GM18502 (cell line): ENCODE measurements at regions not wholly inside any gene's neighbourhood (a gene's known extent, or its start where the extent isn't known, plus 50 kb on each side); places are given as distances from the start of the nearest gene placed in this dataset.
A peak's percentile ranks its signal among the peaks of the same experiment; 100 is the strongest.

Experiments
- ATAC-seq: cut with Tn5 transposase; IDR thresholded peaks from one replicate; pipeline ENCODE4 v1.9.1; 2021; ENCODE audit warnings: mild to moderate bottlenecking; ENCODE audit not compliant: unreplicated experiment, poor library complexity

DNA sequence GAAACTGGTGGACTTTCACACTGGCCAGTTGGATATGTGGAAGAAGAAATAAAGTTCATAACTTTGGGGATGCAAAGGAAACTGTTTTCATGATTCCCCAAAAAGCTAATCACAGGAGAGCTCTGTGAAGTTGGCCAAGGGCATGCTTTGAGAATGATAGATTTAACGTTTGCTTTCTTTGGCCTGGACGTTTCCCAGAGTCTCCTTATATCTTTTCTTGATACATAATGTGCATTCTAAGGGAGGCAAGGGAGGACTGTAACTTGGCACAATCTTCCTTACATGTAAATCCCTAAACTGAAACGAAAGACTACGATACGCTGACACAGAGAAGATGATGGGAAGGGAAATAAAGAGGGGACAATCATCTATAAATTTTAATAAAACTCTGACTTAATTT, 176.5 kb upstream of the INHBA start:
- no peak for ATAC-seq

DNA sequence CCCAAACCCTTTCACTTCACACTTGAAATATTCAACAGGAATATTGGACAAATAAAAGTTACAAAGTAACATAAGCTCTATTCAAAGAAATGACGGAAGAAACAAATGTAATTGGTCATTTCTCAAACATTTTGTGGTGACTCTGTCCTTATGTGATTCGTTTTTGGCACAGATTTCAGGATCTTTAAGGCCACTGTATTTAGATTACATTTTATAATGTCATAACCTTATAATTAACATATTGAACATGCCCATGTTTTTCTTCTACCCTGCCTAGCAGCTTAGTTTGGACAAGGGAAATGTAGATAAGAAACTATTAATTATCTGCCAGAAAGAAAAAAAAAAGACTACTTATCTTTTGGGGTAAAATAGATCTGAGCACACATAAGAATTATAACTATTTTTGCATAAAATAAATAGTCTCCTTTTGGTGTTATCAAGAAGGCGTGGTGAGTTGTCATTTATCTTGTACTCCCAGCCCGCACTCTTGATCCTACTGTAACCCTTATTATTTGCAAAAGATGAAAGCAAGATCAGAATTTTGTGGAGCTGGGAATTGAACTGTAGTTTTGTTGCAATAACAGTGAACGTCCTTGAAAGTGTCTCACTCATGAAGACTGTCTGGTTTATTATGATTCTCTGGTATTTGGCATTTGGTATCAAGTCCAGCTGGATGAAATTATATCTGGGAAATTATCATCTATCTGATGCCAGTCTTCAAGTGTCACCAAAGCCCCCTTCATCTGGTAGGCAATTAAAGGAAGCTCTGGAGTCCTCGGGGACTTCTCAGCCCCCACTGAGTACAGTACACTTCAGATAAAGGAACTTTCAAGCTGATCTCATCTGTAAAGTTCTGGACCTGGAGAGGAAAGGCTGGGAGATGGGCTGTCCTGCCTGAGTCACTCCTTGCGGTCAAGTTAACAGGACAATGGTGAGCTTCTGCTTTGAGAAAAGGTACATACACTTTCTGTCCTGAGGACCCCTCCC, 175.7 kb upstream of the INHBA start:
- no peak for ATAC-seq

DNA sequence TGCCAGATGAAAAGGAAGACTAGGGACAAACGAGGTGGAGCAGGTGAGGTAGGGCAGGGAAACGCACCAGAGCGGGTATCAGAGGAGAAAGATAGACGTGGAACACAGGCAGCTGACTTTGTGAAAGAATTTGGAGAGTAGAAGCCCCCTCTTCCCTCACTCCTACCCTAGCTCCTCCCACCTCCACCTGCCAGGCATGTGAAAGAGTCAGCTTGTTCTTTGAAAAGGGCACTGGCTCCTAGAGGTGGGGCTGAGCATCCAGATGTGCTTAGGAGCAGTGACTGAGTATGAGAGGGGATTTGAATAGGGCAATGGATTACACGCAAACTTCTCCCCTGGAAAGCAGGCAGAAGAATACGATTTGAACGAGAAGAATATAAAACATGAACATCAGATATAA, 174.2 kb upstream of the INHBA start:
- ATAC-seq = no peak

DNA sequence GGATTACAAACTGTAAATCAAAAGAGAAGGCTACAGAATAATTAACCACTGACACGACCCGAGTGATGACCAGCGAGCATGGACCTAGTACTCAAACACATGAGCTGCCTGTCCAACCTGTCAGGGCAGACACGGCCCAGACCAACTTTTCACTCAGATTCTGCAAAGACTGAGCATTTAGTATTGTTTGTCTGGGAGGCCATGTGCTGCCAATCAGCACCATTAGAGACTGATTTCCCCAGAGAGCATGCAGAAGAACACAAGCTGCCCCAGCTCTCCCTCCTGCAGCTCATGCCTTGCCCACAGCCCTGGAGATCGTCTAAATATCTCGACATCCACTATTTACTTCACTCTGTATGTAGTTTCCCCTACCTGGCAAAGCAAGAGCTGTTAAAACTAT, 172.6 kb upstream of the INHBA start:
- ATAC-seq = no peak

DNA sequence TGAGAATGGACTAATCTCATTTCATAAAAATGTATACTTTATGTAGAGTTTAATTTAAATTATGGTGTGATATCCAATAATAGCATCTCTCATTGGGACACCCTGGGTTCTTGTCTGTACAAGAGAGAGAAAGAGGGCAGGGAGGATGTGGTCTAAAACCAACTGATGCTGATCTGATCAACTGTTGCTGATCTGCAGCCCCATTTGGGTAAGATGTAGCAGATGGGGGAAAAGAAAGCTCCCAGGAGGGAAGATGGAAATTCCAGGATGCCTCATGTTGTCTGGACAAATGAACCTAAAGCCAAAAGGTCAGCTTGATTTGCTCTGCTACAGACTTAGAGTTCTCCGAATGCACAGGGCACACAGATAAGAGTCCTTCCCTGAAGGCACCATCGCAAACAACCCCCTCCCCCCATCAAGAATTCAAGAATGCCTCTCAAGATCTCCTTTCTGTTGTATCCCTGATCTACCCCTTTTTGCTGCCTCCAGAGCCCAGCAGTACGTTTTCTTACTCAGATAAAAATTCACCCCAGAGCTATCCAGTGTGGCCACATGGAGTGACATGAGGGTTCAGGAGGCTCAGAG, 171.4 kb upstream of the INHBA start:
- no peak for ATAC-seq

DNA sequence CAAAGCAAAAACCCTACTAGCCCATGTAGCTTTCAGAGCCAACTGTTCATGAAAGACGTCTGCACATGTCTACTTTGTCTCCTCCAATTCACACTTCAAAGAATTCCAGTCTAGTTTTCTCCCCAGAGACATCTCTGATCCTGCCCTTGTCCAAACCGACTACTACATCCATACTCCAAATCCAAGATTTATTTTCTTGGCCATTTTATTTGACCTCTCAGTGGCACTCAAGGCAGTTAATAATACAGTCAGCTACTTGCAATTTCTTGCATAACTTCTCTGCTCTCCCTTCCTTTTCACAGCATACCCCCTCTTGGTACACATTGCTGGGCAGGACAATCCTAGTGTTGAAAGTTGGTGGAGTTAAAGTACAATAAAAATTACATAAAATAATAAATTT, 170.9 kb upstream of the INHBA start:
- ATAC-seq = no peak

DNA sequence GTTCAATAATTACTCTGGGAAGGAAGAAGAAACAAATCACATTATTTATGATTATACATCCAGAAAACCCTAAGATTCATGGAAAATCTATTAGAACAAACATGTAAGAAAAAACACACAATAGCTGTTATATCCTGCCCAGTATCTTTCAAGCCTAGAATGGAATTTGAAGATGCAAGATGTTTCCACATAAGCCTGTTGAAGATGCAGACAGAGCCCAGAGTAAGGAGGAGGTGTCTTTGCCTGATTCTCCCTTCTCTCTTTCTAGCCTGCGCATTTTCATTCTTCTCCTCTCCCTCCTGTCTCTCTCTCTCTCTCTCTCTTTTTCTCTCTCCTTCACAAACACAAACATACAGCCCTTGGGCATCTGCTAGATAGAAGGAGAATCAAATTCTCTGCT, 170.1 kb upstream of the INHBA start:
- ATAC-seq = no peak

DNA sequence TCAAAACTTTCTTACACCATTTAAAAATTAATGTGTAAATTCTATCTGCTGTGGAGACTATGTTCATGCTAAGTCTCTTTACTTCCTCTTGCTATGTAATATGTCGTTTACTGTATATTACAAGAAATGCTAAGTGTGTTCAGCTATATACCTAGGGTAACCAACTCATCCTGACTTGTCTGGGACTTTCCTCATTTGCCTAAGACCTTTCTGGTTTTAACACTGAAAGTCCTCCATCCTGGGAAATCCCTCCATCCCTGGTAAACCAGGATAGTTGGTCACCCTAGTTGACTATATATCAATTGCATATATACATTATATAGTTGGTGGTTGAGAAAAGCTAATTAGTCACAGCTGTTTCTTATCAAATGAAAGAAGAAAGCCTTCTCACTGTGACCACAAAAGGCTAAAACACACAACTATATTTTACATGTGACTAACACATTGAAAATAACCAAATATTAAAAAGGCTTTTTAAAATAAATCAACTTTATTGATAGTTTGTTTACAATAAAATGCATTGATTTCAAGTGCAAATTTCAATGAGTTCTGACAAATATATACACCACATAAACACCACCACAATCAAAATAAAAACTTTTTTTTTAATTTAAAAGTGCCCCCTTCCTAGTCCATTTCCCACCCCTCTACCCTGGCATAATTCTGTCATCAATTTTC, 167.7 kb upstream of the INHBA start:
- ATAC-seq = peak; percentile 77

DNA sequence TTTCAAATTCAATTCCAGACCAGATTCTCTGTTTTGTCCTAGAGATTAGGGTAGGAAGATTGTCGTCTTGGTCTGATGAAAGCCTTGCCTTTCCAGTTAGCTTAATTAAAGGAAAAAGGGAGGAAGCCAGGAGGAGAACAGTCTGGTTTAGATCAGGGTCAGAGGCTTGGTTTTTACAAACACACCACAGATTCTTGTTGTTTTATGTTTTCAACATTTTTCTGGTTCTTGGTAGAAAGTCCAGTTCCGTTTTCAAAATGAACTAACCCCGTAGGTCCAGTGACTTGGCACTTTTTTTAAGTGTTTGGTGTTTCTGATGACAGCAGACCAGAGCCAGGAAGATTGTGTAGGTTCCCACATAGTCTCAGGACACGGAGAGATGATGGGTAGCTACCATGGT, 167.1 kb upstream of the INHBA start:
- ATAC-seq = peak; percentile 43

DNA sequence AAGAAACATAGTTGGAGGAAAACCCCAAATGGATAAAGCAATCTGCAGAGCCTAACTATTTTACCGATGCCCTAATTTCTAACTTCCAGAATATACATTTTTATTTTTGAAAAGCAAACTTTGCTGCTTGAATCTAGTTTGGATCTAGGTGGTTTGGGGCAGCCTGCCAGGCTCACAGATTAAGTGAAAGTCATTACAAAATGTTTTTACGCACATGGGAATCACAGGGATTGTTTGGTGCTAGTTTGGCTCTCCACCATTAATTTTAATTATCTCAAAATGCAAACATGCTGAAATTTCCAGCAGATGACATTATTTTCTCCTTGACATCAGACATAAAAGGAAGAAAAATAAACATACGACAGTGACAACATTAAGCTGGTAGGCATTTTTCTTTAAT, 166.7 kb upstream of the INHBA start:
- no peak for ATAC-seq

DNA sequence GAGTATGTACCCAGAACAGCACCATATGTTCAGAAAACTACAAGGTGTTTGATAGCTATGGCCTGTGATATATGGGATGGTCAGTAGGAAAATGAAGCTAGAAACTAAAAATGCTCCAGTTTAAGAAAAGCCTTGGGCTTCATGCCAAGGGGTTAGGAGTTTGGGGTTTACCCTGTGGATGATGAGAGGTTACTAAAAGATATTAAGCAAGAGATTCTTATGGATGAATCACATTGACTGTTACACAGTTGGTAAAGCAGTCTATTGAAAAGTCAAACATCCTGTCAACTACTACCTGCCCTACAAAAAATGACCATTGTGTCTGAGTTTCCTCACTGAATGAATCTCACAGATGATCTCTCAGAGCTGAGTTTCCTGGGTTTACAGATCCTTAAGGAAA, 166.2 kb upstream of the INHBA start:
- no peak for ATAC-seq

DNA sequence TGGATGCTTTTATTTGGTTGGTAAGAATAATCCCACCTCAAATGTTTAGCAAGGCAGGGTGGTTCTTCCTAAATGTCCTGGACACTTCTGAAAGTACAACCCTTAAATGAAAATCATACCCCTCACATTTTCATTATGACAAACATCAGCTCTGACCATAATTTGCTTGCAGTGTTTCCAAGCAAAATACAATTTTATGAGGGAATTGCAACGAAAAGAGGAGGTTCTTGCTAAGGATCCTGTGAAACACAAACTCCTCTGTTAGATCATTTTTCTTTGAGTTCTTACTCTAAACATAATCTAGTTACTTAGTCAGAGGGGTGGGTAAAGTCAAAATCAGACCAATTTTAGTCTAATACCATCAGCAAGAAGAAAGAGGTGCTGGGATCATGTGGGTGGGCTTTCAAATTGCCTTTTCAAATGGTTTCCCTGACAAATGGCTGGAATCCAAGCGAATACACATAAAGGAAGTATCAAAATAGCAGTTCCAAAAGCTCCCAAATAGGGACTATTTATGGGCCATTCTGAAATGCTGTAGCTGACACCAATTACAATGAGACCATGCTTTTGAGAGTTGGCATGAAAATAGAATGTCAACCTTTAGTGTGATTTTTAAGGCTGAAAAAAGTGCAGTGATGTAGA, 164.9 kb upstream of the INHBA start:
- no peak for ATAC-seq

DNA sequence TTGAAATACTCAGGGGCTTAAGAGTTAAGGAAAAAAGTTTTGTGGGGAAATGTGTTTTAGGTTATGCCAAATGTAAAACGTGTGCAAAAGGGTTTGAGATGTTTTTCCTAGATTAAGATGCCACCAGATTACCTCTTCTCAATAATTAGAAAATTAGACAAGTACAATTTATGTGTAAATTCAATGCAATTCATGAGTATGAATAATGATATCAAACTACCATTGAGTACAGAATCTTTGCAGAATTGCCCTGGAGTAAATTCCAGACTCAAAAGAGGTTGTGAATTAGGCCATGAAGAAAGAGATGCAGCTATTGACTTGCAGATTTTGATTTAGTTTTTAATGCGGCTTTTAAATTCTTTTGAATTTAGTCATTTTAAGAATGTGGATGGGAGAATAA, 159.4 kb upstream of the INHBA start:
- ATAC-seq = no peak

DNA sequence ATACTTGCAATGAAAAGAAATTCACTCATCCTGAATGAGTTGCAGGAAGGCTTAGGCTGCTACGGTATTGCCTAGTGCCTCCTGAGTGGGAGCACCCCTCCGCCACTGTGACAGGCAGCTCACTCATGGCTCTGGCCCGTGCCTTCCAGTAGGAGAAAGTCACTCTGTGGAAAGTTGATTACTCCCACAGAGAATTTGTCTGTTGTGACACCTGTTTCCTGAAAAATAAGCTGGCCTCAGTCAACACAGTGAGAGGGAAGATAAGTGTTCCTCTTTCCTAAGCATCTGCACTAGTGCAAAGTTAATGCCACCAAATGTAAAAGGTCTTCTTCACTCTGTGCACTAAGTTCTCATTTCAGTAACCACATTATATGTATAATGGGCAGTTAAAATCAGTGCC, 158.8 kb upstream of the INHBA start:
- ATAC-seq = no peak

DNA sequence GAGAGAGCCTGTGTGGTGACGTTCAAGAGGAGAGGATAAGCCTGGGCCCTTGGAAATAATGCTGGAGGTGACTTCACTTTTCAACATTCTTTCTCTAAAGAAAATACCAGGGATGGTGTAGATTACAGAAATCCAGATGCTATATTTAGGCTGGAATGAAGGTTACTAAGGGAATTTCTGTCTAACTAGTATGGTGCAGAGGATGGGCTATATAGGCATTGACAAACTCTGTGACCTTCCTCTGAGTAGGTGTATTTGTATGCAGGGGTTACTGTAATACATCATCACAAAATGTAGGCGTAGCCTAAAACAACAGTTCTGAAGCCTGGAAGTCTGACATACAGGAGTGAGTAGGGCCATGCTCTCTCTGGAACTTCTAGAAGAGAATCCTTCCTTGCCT, 155.3 kb upstream of the INHBA start:
- no peak for ATAC-seq

DNA sequence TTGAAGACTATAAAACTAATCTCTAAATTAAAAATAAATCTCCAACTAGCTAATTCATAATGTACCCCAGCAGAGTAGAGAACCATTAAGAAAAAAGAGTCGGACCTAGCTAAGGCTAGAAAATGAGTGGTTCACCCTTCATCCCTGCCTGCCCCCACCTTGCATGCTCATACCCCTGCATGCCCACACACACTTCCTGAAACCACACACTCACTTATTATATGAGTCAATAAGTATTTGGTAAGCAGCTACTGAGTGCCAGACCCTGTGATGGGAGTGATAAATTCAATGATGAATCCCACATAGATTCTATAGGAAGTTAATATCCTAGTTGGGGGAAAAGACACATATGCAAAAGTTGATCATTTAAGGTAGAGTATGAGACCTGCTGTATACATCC, 152.9 kb upstream of the INHBA start:
- no peak for ATAC-seq

DNA sequence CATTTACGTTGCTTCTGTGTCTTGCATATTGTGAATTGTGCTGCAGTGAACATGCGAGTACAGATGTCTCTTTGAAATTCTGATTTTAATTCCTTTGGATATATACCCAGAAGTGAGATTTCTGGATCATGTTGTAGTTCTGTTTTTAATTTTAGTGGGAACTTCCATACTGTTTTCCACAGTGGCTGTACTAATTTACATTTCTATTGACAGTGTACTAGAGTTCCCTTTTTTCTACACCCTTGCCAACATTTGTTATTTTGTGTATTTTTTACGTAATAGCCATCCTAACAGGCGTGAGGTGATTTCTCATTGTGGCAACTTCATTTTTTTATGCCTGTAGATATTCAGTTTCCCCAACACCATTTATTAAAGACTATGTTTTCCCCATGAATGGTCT, 144.7 kb upstream of the INHBA start:
- ATAC-seq = no peak

DNA sequence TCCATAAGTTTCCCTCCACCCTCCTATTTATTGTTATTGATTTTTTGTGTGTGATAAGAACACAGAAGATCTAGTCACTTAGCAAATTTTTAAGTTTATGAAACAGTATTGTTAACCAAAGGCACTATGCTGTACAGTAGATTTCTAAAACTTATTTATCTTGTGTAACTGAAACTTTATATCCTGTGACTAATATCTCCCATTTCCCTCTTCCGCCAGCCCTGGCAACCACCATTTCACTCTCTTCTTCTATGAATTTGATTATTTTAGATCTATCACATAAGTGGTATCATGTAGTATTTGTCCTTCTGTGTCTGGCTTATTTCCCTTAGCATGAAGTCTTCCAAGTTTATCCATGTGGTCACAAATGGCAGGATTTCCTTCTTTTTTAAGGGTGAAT, 144.3 kb upstream of the INHBA start:
- ATAC-seq = no peak

DNA sequence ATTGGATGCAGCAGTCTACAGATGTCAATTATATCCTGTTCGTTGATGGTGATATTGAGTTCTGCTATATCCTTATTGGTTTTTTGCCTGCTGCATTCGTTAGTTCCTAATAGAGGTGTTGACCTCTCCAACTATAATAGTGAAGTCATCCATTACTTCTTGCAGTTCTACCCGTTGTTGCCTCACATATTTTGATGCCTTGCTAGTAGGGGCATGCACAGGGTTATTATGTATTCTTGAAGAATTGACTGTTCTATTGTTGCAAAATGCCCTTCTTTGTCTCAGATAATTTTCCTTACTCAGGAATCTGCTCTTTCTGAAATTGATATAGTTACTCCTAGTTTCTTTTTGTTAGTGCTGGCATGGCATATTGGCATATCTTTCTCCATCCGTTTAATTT, 140.1 kb upstream of the INHBA start:
- no peak for ATAC-seq

DNA sequence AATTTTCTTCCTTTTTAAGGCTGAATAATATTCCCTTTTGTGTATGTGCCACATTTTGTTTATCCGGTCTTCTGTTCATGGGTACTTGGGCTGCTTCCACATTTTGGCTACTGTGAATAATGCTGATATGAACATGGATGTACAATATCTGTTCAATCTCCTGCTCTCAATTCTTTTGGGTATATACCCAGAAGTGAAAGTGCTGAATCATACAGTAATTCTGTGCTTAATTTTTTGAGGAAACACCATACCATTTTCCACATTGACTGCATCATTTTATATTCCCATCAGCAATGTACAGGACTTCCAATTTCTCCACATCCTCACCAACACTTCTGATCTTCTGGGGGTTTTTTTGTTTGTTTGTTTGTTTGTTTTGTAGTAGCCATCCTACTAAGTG, 135.0 kb upstream of the INHBA start:
- no peak for ATAC-seq

DNA sequence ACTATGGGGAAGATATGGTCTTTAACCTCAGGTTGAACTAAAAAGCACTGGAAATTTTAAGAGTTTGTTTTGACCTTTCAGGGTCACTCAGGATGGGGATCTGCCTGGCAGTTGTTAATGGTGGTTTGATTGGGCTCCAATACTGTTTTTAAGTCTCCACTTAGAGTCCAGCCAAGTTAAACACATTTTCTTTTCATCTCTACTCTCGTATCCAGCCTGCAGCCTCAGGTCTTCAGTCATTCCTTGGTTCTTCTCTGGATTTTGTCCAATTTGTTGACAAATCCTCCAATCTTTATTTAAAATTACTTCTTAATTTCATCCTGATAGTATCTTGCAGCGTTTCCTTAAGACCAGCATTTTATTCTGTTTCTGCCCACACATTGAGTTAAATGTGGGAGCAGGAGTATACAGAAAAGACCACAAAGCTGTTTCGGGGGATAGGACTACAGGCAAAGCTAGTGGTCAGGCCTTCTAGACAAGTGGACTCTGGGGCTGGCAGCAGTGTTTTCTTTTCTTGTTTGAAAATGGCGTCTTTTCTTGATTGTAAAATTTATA, 133.2 kb upstream of the INHBA start:
- no peak for ATAC-seq
